Ectodermal cell (in vitro differentiated cells): ENCODE measurements at regions not wholly inside any gene's neighbourhood (a gene's known extent, or its start where the extent isn't known, plus 50 kb on each side); places are given as distances from the start of the nearest gene placed in this dataset.

Experiments used
- H3K27ac ChIP-seq: 2 replicates; pipeline ENCODE4 v1.7.0; 2013; ENCODE audit warnings: mild to moderate bottlenecking, low read depth, low read length; ENCODE audit not compliant: insufficient read depth, poor library complexity, severe bottlenecking
- H3K27me3 ChIP-seq: 2 replicates; pipeline ENCODE4 v1.7.0; 2013; ENCODE audit warnings: mild to moderate bottlenecking, low read length; ENCODE audit not compliant: insufficient read depth, control insufficient read depth, poor library complexity, severe bottlenecking
- H3K36me3 ChIP-seq: one replicate; pipeline ENCODE4 v1.7.0; 2013; ENCODE audit warnings: low read length; ENCODE audit not compliant: control insufficient read depth, insufficient read depth
- H3K4me1 ChIP-seq: one replicate; pipeline ENCODE4 v1.7.0; 2013; ENCODE audit warnings: low read length; ENCODE audit not compliant: control insufficient read depth, insufficient read depth
- H3K4me3 ChIP-seq: 2 replicates; pipeline ENCODE4 v1.7.0; 2013; ENCODE audit warnings: low read depth, low read length, control low read depth; ENCODE audit not compliant: insufficient read depth
- H3K9me3 ChIP-seq: 2 replicates; pipeline ENCODE4 v1.7.0; 2013; ENCODE audit warnings: mild to moderate bottlenecking, low read length, moderate library complexity; ENCODE audit not compliant: control insufficient read depth
- WGBS, 2 experiments: methylation state at CpG; one replicate each; pipeline ENCODE4 v1.1.7; 2013; ENCODE audit warnings: missing lambda C conversion rate in 2 of 2; 5-methylcytosine and 5-hydroxymethylcytosine counted together

DNA sequence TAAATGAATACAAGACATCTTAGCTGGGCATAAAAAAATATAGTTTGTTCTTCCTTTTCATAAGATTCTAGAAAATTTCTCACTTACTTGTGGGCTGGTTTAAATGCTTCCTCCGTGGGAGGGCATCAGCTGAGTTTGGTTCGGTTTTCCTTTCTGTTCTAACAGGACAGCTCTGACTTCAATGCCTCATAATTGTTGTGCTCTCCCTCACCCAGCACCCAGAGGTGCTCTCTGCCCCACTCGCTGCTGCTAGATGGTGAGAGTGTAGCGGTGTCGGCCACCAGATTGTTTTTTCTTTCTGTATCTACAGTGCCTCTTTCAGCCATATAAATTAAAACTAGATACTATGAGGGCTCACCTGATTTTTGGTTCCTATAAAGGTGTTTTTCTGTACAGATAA lies 407.2 kb upstream of the CDH7 start:
- Histone ChIP-seq H3K4me3 (no peak overlapping the region), H3K36me3 (no peaks in the 10 kb centered on the region), H3K27me3 (no peaks in the 10 kb centered on the region), H3K4me1 (no peaks in the 10 kb centered on the region), H3K27ac (no peak overlapping the region), H3K9me3 (no peaks in the 10 kb centered on the region)
- 89 to 96% methylated on average over 2 to 5 of the region's 5 CpGs for WGBS, 2 experiments

DNA sequence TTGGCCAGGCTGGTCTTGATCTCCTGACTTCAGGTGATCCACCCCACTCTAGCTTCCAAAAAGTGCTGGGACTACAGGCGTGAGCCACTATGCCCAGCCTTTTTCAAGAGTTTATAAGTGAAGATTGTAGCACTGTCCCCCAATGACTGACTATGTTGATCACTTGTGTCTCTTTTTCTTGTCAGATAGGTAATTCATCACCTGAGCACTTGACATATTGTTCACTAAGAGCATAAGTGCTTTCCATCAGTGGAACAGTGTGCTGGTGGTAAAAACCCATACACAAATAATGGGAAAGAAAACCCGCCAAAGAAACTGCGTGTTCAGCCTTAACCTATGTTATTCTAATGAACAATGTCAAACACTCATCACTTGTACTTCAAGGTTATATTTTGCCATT lies 414.4 kb upstream of the CDH7 start:
- WGBS, 2 experiments = 74 to 86% methylated on average over 3 of the region's 3 CpGs

DNA sequence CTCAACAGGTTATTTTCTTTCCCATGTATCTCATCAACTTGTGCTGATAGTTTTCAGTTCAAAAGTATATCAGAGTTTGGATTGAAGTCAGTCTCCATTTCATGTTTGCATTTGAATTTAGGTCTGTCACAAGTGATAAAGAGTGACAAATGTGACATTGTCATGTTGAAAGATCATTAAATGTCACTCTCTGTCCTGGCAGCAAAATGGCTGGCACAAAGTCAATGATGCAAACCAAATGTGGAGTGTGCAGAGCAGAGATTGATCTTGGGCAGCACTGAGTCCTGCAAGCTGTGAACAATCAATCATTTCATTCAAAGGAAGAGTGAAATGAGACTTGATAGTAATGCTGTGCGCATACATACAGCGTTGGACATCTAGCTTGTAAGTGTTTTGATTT lies 421.8 kb upstream of the CDH7 start:
- Histone ChIP-seq H3K4me3 (no peak overlapping the region), H3K27me3 (no peaks in the 10 kb centered on the region), H3K36me3 (no peaks in the 10 kb centered on the region), H3K4me1 (no peaks in the 10 kb centered on the region), H3K27ac (no peak overlapping the region), H3K9me3 (no peaks in the 10 kb centered on the region)
- 90% methylated on average over 2 of the region's 2 CpGs; no CpG with 5 or more reads in 1 of the 2 experiments for WGBS, 2 experiments

More for the DNA sequence above, 414.4 kb upstream of the CDH7 start:
- H3K27ac ChIP-seq = no peak overlapping the region
- H3K36me3 ChIP-seq = no peaks in the 10 kb centered on the region
- no peaks in the 10 kb centered on the region for H3K27me3 ChIP-seq
- H3K4me3 ChIP-seq = no peak overlapping the region
- H3K9me3 ChIP-seq = no peaks in the 10 kb centered on the region
- H3K4me1 ChIP-seq = no peaks in the 10 kb centered on the region

DNA sequence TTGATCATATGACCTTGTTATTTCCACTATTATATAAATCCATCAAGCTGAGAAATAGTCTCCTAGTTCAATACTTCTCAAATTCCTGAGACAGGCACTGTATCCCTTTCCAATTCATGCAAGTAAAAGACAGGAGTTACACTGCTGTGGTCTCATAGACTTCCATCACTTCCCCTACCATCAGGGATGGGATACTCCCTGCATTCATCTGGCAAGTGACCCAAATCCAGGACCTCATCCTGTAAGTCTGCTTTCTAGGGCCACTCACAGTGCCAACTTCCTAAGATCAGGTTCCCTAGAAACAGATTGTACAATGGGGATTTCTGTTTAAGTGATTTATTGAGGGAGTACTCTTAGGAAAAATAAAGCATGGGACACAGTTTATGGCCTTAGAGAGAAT lies 424.0 kb upstream of the CDH7 start:
- Histone ChIP-seq H3K27ac (no peak overlapping the region), H3K4me3 (no peak overlapping the region)

DNA sequence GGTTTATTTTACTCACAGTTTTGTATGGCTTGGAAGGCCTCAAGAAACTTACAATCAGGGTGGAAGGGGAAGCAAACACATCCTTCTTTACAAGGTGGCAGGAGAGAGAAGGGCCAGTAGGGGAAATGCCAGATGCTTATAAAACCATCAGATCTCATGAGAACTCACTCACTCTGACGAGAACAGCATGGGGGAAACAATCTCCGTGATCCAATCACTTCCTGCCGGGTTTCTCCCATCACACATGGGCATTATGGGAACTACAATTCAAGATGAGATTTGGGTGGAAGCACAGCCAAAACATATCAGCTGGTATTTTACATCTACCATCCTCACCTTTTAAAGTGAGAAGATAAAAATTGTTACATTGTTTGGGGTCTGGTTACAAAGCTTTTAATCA lies 427.9 kb upstream of the CDH7 start:
- Histone ChIP-seq H3K27ac (no peak overlapping the region), H3K4me3 (no peak overlapping the region), H3K36me3 (no peaks in the 10 kb centered on the region), H3K9me3 (no peaks in the 10 kb centered on the region), H3K27me3 (no peaks in the 10 kb centered on the region), H3K4me1 (no peaks in the 10 kb centered on the region)
- WGBS, 2 experiments = 84 to 89% methylated on average over 3 of the region's 3 CpGs

More for the DNA sequence above, 424.0 kb upstream of the CDH7 start:
- Histone ChIP-seq H3K9me3 (no peaks in the 10 kb centered on the region), H3K4me1 (no peaks in the 10 kb centered on the region), H3K36me3 (no peaks in the 10 kb centered on the region), H3K27me3 (no peaks in the 10 kb centered on the region)

DNA sequence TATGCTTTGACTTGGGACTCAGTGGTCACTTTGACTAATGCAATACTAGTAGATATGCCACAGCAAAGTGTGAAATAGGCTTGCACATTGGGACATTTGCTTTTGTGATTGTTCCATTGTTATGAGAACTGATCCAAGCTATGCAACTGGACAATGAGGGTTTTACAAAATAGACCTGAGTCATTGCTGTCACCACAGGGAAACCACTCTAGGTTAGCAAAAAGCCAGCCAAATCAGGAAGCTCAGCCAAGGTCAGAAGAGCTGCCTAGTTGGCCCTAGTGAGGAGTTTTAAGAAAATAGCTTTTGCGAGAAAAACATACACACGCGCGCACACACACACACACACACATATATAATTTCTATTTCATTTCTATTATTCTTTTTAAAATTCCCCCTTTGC lies 452.4 kb upstream of the CDH7 start:
- 72 to 73% methylated on average over 3 to 4 of the region's 4 CpGs for WGBS, 2 experiments
- Histone ChIP-seq H3K36me3 (no peaks in the 10 kb centered on the region), H3K27ac (no peak overlapping the region)

DNA sequence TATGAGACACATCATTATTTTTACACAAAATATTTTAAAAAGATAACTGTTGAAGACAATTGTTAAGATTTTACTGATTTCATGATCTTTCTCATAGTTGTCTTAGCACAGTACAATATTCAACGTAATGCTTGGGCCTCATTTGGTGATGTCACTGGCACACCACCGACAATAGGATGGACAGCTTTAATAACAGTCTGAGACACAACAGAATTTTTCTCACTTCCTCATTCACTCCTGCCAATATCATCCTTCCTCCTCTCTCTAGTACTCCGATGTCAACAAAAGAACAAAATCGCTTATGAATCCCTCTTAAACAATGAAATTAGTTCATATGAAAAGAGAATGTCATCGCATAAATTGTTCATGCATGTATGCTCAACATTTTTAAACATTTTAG lies 461.9 kb upstream of the CDH7 start:
- Histone ChIP-seq H3K4me1 (no peaks in the 10 kb centered on the region), H3K36me3 (no peaks in the 10 kb centered on the region), H3K4me3 (no peak overlapping the region), H3K9me3 (no peaks in the 10 kb centered on the region), H3K27me3 (no peaks in the 10 kb centered on the region), H3K27ac (no peak overlapping the region)
- WGBS, 2 experiments = 93 to 95% methylated on average over 5 of the region's 5 CpGs

More for the DNA sequence above, 452.4 kb upstream of the CDH7 start:
- Histone ChIP-seq H3K4me3 (no peak overlapping the region), H3K27me3 (no peaks in the 10 kb centered on the region), H3K4me1 (no peaks in the 10 kb centered on the region), H3K9me3 (no peaks in the 10 kb centered on the region)

DNA sequence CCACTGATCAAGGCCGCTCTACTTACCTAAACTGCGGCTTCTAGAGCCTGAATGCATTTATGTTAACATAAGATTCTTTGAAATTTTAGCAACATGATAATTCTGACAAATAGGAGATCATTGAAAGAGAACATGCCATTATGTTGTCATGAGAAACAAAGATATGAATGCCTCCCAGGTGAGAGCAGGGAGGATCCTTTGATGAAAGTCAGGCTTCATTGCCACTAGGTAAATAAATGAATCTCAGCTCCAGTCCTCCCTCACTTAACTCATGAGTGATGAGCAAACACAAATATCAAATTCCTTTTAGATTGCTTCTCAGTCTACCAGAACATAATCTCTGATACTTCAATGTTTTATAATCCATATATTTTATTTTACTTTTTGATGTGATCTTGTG lies 463.2 kb upstream of the CDH7 start:
- 92 to 100% methylated on average over 1 to 2 of the region's 2 CpGs for WGBS, 2 experiments
- Histone ChIP-seq H3K27ac (no peak overlapping the region), H3K4me1 (no peaks in the 10 kb centered on the region), H3K36me3 (no peaks in the 10 kb centered on the region), H3K4me3 (no peak overlapping the region), H3K27me3 (no peaks in the 10 kb centered on the region), H3K9me3 (no peaks in the 10 kb centered on the region)

DNA sequence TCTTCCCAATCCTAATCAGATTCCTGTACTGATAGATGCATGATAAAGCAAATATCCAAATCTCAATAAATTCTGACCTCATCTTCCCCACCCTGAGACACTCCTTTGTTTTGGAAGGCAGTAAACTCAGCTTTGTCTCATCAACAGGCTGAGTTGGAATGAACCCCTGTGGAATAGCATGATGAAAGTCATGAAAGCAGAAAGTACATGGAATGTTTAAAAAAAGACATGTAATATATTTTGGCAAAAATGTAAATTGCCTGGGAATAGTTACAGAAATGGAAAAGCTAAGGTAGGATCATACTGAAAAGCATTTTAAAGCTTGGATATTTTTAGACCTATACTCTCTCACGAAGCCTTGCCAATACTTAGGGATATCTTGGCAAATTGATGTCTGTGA lies 468.7 kb upstream of the CDH7 start:
- H3K4me3 ChIP-seq = no peak overlapping the region
- H3K4me1 ChIP-seq = no peaks in the 10 kb centered on the region
- WGBS, 2 experiments = 92 to 100% methylated on average over 1 of the region's 1 CpG
- H3K36me3 ChIP-seq = no peaks in the 10 kb centered on the region
- no peaks in the 10 kb centered on the region for H3K9me3 ChIP-seq
- no peak overlapping the region for H3K27ac ChIP-seq
- no peaks in the 10 kb centered on the region for H3K27me3 ChIP-seq

DNA sequence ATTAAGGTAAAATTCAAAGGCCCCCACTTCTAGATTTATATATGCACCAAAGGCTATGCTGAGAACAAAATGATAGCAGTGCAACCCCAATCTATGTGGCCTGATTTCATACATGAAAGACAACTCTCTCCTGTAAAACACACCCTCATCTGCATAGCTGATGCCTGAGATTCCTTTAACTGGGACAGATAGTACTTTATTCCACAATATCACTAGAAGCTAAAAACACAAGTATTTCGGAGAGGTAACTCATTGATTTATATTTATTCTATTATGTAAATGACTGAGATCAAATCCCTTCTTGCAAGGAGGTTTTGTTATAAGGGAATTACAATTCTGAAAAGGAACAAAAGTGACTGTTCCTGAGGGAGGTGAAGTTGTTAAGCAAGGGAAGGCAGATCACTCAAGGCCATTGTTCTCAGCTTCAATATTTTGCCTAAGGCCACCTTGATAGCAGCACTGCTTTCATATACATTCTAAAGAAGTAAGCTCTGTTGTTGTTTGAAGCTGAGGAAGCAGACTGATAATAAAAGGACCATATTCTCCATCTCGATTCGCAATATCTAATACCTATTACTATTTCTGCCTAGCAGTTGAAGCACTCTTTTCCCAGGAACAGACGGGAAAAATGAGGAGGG lies 471.0 kb upstream of the CDH7 start:
- Histone ChIP-seq H3K4me3 (no peak overlapping the region), H3K36me3 (no peaks in the 10 kb centered on the region), H3K4me1 (no peaks in the 10 kb centered on the region), H3K27me3 (no peaks in the 10 kb centered on the region), H3K9me3 (no peaks in the 10 kb centered on the region), H3K27ac (no peak overlapping the region)
- WGBS, 2 experiments = 89 to 96% methylated on average over 3 to 4 of the region's 4 CpGs
